Central memory CD8-positive, alpha-beta T cell (primary cell): ENCODE measurements at regions not wholly inside any gene's neighbourhood (a gene's known extent, or its start where the extent isn't known, plus 50 kb on each side); places are given as distances from the start of the nearest gene placed in this dataset.
"Not testable (repeated sequence)": the region's sequence is repeated elsewhere in the genome, so short reads cannot be mapped to it uniquely, and the experiment has no call there.

ENCODE experiments used
- ATAC-seq: fragments of 150-1000 bp; cut with Tn5 transposase; replicated peaks from 2 replicates; pipeline ENCODE4 v1.10.0; 2022; ENCODE audit warnings: mild to moderate bottlenecking, moderate FRiP score, moderate number of reproducible peaks; ENCODE audit not compliant: poor library complexity, severe bottlenecking; ENCODE audit errors: extremely low read depth
- DNase-seq, 2 donors: peaks; one replicate each; pipeline ENCODE4 v3.0.0; 2021; ENCODE audit warnings: low spot score in 2 of 2
- H3K27ac Mint-ChIP-seq: one replicate; pipeline ENCODE4 v1.8.0; 2022; ENCODE audit warnings: low read depth, mild to moderate bottlenecking, moderate library complexity, mixed read lengths
- H3K27me3 Mint-ChIP-seq: one replicate; pipeline ENCODE4 v1.8.0; 2022; ENCODE audit warnings: mixed read lengths
- H3K36me3 Mint-ChIP-seq: one replicate; pipeline ENCODE4 v1.8.0; 2022; ENCODE audit warnings: mild to moderate bottlenecking, moderate library complexity, mixed read lengths; ENCODE audit not compliant: insufficient read depth
- H3K4me1 Mint-ChIP-seq: one replicate; pipeline ENCODE4 v1.8.0; 2022; ENCODE audit warnings: mixed read lengths
- H3K4me3 Mint-ChIP-seq: one replicate; pipeline ENCODE4 v1.8.0; 2022; ENCODE audit warnings: mild to moderate bottlenecking, moderate library complexity, mixed read lengths
- H3K9me3 Mint-ChIP-seq: one replicate; pipeline ENCODE4 v1.8.0; 2022; ENCODE audit warnings: mixed read lengths

GRCh38 chr3:95347936-95348335, 1285.1 kb downstream of the NSUN3 start:
- ATAC-seq, DNase-seq, H3K36me3 Mint-ChIP-seq, H3K4me1 Mint-ChIP-seq, H3K27ac Mint-ChIP-seq, H3K27me3 Mint-ChIP-seq, H3K4me3 Mint-ChIP-seq: not testable (repeated sequence)
- peaks cover 17% of the 10 kb centered on the region for H3K9me3 Mint-ChIP-seq

DNA sequence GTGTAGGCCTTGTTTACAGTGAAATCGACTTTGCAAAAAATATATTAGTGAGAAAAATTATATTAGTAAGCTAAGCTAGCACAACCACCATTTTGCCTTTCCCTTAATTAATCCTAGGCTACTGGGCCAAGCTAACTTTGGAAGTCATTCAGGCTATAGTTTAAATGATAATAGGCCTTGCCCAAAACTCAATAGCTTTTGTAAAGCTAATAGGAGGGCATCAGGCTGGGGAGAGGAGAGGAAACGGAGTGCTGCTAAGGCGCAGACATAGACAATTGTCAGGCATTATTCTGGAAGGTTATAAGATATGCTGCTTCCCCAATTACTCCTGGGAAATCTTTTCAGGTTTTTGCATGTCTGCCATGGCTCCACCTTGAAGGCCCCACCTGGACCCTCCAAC, 1286.0 kb downstream of the NSUN3 start:
- no peak for ATAC-seq
- H3K27ac Mint-ChIP-seq, result no peak overlapping the region

GRCh38 chr3:95350049-95350448, 1287.2 kb downstream of the NSUN3 start:
- peaks cover 2% of the 10 kb centered on the region for H3K36me3 Mint-ChIP-seq
- H3K27ac Mint-ChIP-seq, result no peak overlapping the region
- H3K27me3 Mint-ChIP-seq, result no peaks in the 10 kb centered on the region
- H3K9me3 Mint-ChIP-seq, result peaks cover 10% of the 10 kb centered on the region
- H3K4me3 Mint-ChIP-seq, result no peak overlapping the region
- ATAC-seq, result no peak
- H3K4me1 Mint-ChIP-seq, result no peaks in the 10 kb centered on the region
- DNase-seq, result no peak

More for the DNA sequence above, 1286.0 kb downstream of the NSUN3 start:
- Mint-ChIP-seq H3K4me3 (no peak overlapping the region), H3K9me3 (peaks cover 11% of the 10 kb centered on the region), H3K36me3 (peaks cover 2% of the 10 kb centered on the region), H3K4me1 (no peaks in the 10 kb centered on the region), H3K27me3 (no peaks in the 10 kb centered on the region)
- DNase-seq, result no peak

DNA sequence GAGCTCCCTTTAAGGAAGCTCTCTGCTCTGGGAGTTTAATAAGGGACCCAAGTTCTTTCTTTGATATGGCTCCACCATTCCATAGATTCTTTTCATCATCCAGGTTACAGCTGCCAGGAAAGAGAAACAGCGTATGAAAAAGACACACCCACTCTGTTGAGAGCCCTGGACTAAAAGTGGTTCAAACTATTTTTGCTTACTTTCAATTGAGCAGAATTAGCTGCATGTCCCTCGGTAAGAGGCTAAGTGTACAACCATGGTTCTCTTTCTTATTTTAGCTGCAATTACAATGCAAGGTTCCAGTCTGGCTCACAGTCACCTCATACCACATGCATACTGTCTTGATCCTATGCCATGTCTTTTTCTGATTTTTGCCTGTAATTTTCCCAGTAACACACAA, 1288.3 kb downstream of the NSUN3 start:
- peaks cover 2% of the 10 kb centered on the region for H3K36me3 Mint-ChIP-seq
- ATAC-seq, result no peak
- no peaks in the 10 kb centered on the region for H3K27me3 Mint-ChIP-seq
- no peaks in the 10 kb centered on the region for H3K4me1 Mint-ChIP-seq
- DNase-seq, result no peak
- H3K4me3 Mint-ChIP-seq, result no peak overlapping the region
- H3K9me3 Mint-ChIP-seq, result peaks cover 10% of the 10 kb centered on the region
- no peak overlapping the region for H3K27ac Mint-ChIP-seq

GRCh38 chr3:95352471-95352870, 1289.6 kb downstream of the NSUN3 start:
- Mint-ChIP-seq H3K36me3 (peaks cover 2% of the 10 kb centered on the region), H3K4me3 (no peak overlapping the region), H3K27ac (no peak overlapping the region), H3K4me1 (no peaks in the 10 kb centered on the region), H3K9me3 (peaks cover 10% of the 10 kb centered on the region), H3K27me3 (no peaks in the 10 kb centered on the region)
- ATAC-seq, result no peak
- DNase-seq, result no peak

DNA sequence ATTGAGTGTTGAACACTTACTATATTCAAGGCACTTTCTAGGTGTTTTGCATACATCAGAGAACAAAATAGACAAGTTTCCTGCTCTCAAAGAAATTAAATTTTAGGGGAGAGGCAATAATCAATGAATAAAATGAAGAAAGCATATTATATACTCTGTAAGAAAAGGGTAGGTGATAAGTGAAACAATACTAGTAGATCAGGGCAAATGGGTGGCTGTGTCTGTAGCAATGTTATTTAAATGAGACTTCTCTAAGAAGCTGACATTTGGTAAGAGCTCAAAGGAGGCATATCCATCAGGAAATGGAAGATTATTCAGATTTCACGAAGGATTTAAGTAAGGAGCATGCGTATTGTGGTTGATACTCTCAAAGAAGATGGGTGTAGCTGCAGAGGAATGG, 1291.6 kb downstream of the NSUN3 start:
- H3K9me3 Mint-ChIP-seq, result peaks cover 9% of the 10 kb centered on the region
- peaks cover under 1% of the 10 kb centered on the region for H3K36me3 Mint-ChIP-seq
- H3K4me3 Mint-ChIP-seq, result no peak overlapping the region
- DNase-seq (no peak), ATAC-seq (no peak)
- H3K27me3 Mint-ChIP-seq, result no peaks in the 10 kb centered on the region
- H3K27ac Mint-ChIP-seq, result no peak overlapping the region
- H3K4me1 Mint-ChIP-seq, result no peaks in the 10 kb centered on the region

DNA sequence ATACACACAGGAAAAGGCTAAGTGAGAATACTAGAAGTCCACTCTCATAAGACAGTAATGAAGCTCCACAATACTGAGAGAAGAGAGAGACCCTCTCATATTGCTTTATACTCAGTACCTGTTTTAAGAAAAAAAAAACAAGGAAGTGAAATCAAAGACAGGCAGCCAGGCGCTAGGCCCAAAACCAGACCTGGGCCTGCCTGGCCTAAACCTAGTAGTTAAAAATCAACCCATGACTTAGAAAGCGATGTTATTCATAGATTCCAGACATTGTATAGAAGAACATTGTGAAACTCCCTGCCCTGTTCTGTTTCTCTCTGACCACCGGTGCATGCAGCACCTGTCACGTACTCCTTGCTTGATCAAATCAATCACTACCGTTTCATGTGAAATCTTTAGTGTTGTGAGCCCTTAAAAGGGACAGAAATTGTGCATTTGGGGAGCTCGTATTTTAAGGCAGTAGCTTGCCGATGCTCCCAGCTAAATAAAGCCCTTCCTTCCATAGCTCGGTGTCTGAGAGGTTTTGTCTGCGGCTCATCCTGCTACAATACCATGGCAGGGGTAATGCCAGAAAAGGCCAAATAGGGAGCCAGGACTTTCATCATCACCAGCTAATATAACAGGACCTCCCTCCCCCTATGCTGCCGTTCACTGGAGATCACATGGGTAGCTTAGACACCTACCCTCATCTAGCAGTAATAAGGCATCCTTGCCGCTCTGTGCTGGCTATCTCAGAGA, 1294.1 kb downstream of the NSUN3 start:
- H3K36me3 Mint-ChIP-seq, result no peaks in the 10 kb centered on the region
- DNase-seq (no peak), ATAC-seq (no peak)
- H3K4me1 Mint-ChIP-seq, result no peaks in the 10 kb centered on the region
- H3K4me3 Mint-ChIP-seq, result no peak overlapping the region
- H3K27ac Mint-ChIP-seq, result no peak overlapping the region
- peaks cover 5% of the 10 kb centered on the region for H3K9me3 Mint-ChIP-seq
- H3K27me3 Mint-ChIP-seq, result no peaks in the 10 kb centered on the region

- ATAC-seq (no peak), DNase-seq (no peak)
- peaks cover 13% of the 10 kb centered on the region for H3K9me3 Mint-ChIP-seq
- H3K27ac Mint-ChIP-seq, result no peak overlapping the region
- H3K27me3 Mint-ChIP-seq, result no peaks in the 10 kb centered on the region
- no peaks in the 10 kb centered on the region for H3K36me3 Mint-ChIP-seq
- H3K4me3 Mint-ChIP-seq, result no peak overlapping the region
- no peaks in the 10 kb centered on the region for H3K4me1 Mint-ChIP-seq
These were observed 1324.6 kb downstream of the NSUN3 start for GRCh38 chr3:95387242-95388021.

DNA sequence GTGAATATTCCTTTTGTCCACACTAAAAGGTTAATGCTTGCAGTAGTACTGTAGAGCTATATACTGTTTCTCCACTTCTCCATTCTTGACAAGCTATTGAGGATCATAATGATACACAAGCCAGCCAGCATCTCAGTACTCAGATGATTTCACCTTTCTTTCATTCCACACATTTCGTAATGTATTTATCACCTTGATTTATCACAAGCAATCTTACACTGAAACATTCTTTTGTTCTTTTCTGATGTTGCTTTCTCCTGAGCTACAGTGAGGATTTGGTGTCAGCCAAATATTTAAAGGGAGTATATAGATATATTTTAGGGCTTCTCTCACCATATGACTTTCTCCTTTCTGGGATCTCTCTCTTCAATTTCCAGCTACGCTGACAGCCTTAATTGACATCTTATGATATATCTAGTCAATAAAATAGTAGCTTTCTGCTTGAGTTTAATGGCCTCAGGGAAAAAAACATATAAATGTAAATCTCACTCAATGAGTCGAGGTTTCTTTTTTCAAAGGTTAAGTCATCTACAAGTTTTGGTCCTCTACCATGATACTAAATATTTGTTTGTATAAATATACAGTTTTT, 1327.0 kb downstream of the NSUN3 start:
- peaks cover 19% of the 10 kb centered on the region for H3K9me3 Mint-ChIP-seq
- no peak for ATAC-seq
- DNase-seq, result no peak
- H3K27me3 Mint-ChIP-seq, result no peaks in the 10 kb centered on the region
- H3K4me3 Mint-ChIP-seq, result no peak overlapping the region
- H3K27ac Mint-ChIP-seq, result no peak overlapping the region
- peaks cover 1% of the 10 kb centered on the region for H3K36me3 Mint-ChIP-seq
- H3K4me1 Mint-ChIP-seq, result no peaks in the 10 kb centered on the region

- Mint-ChIP-seq H3K36me3 (peaks cover 1% of the 10 kb centered on the region), H3K9me3 (peaks cover 21% of the 10 kb centered on the region), H3K4me3 (no peak overlapping the region), H3K27ac (no peak overlapping the region), H3K27me3 (no peaks in the 10 kb centered on the region), H3K4me1 (no peaks in the 10 kb centered on the region)
- ATAC-seq (no peak), DNase-seq (no peak)
These were observed 1331.4 kb downstream of the NSUN3 start for GRCh38 chr3:95394286-95394685.

DNA sequence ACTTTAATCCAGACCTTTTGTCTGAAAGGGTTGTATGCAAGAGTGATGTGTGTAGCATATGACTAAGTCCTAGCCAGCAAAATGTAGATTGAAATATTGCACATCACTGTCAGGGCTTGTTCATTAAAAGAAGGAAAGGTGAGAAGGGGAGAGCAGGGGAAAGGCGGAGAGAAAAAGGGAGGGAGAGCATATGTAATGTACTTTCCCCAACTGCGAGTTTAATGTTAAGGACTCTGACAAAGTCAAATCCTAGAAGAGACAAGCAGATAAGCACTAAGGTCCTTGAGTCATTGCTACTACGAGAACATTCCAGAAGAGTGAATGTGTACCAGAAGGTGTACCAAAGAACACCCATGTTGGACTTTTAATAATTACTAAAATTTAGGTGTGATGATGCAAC, 1336.7 kb downstream of the NSUN3 start:
- no peak for ATAC-seq
- Mint-ChIP-seq H3K36me3 (no peaks in the 10 kb centered on the region), H3K27me3 (no peaks in the 10 kb centered on the region), H3K4me1 (no peaks in the 10 kb centered on the region), H3K4me3 (no peak overlapping the region), H3K27ac (no peak overlapping the region), H3K9me3 (peaks cover 20% of the 10 kb centered on the region)
- DNase-seq, result no peak

- no peak overlapping the region for H3K4me3 Mint-ChIP-seq
- H3K27me3 Mint-ChIP-seq, result no peaks in the 10 kb centered on the region
- H3K36me3 Mint-ChIP-seq, result no peaks in the 10 kb centered on the region
- no peak for ATAC-seq
- DNase-seq, result no peak
- H3K4me1 Mint-ChIP-seq, result no peaks in the 10 kb centered on the region
- H3K27ac Mint-ChIP-seq, result no peak overlapping the region
- peaks cover 20% of the 10 kb centered on the region for H3K9me3 Mint-ChIP-seq
These were observed 1338.8 kb downstream of the NSUN3 start for GRCh38 chr3:95401693-95402092.
